Sigmoid colon (tissue), 4 donors: ENCODE measurements at regions not wholly inside any gene's neighbourhood (a gene's known extent, or its start where the extent isn't known, plus 50 kb on each side); places are given as distances from the start of the nearest gene placed in this dataset.

Source experiments
- EP300 ChIP-seq, 4 donors: sonication (generic); formaldehyde crosslinking; IDR thresholded peaks; one replicate each; pipeline ENCODE4 v1.6.1; 2017; ENCODE audit warnings: antibody characterized with exemption in 4 of 4
- POLR2A ChIP-seq, 2 donors: fragments of 450-650 bp; IDR thresholded peaks; one replicate each; pipeline ENCODE4 v1.6.1; 2016; ENCODE audit warnings: antibody characterized with exemption in 2 of 2, mild to moderate bottlenecking in 2 of 2, moderate library complexity in 2 of 2

DNA sequence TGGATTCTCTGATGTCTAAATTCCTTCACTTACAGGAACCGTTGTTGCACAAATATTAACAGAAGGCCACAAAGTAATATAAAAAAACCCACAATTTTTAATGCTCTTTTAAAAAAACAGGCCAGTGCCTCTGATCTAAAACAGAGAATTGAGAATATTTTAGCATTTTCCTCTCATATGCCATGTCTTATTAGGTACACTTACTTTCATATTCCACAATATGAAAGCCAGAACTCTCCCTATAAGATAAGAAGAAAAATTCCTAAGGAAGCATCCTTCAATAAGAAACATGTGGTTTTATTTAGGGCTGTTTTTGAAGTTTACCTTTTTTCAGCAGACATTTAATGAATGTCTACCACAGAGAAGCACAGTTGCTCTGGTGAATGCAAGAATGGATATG, 214.5 kb downstream of the FAT3 start:
- TF ChIP-seq POLR2A (IDR thresholded peaks at IDR 0.05) (no peak), EP300 (IDR thresholded peaks at IDR 0.05) (no peak)
